HG03565 (cell line): ENCODE measurements at regions not wholly inside any gene's neighbourhood (a gene's known extent, or its start where the extent isn't known, plus 50 kb on each side); places are given as distances from the start of the nearest gene placed in this dataset.
A peak's percentile ranks its signal among the peaks of the same experiment; 100 is the strongest.

Experiments used
- ATAC-seq: cut with Tn5 transposase; IDR thresholded peaks from one replicate; pipeline ENCODE4 v1.9.1; 2021; ENCODE audit warnings: mild to moderate bottlenecking, moderate library complexity; ENCODE audit not compliant: unreplicated experiment

- ATAC-seq: no peak
Observed at GRCh38 chr10:92747066-92747465, 57.3 kb downstream of the HHEX start.

DNA sequence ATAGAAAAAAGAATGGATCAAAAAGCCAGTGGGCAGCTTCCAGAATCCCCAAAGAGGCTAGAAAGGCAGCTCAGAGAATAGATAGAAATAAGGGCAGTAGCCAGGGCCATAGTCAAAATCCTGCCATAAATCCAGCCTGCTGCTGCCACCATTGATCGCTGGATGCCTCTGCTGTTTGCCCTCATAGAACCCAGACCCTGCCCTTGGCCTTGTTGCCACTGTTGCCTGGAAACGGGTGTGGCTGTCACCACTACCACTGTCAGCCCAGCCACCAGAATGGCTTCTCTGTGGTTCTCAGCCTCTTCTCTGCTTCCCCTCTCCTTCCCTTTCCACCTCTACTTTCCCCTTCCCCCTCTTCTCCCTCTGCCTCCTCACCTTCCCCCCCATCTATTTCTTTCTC, 57.8 kb downstream of the HHEX start:
- ATAC-seq: no peak

- no peak for ATAC-seq
Observed at GRCh38 chr10:92750791-92751533, 61.2 kb downstream of the HHEX start.

GRCh38 chr10:92751534-92751811, 61.7 kb downstream of the HHEX start:
- ATAC-seq: no peak

DNA sequence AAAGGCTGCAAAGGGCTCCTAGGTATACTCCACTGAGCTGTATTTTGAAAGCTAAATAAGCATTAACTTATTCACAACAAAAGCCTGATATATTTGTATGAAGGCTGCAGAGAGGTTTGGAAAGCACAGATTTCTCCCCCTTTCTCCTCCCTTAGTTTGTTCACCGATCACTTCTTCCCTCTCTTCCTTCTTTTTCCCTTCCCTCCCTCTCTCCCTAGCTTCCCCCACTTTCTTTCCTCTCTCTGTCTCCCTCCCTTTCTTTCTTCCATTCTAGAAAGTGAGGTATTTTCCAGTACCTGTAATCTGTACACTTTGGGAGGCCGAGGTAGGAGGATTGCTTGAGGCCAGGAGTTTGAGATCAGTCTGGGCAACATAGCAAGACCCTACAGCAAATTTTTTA, 62.1 kb downstream of the HHEX start:
- ATAC-seq: no peak

DNA sequence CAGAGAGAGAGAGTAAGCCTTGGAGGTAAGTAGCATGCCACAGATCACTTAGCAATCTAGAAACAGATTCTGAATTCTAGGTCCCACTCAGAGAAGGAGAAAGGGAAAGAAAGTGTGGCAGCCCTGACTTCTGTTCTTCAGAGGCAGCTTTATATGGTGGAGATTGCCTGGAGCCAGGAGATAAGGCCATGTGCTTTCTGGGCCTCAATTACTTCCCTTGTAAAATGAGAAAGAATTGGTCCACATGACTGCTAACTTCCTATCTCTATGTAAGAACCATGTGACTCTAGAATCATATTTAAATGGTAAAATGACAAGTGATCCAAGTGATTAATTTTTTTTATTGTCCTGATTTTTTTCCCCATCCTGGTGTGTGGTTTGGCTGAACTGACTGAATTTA, 64.1 kb downstream of the HHEX start:
- no peak for ATAC-seq

DNA sequence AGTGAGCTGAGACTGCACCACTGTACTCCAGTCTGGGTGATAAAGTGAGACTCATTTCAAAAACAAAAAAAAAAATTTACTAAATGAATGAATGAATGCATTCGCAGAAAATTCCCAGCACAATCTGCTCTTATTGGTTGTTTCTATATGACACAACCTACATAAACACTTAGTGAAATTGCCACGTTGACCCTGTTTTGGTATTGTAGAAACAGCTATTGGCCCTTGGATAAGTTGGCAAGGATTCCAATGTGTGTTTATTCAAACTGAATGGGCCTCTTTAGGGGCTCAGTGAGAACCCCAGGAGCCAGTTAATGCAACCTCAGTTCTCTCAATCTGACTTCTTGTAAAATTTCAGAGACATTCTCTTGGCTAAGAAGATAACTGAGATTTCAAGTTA, 66.0 kb downstream of the HHEX start:
- ATAC-seq: no peak

- peak; percentile 86 for ATAC-seq
Observed at GRCh38 chr10:92756201-92757065, 66.7 kb downstream of the HHEX start.

- peak; percentile 59 for ATAC-seq
Observed at GRCh38 chr10:92757066-92757710, 67.4 kb downstream of the HHEX start.

GRCh38 chr10:92757711-92758104, 68.0 kb downstream of the HHEX start:
- no peak for ATAC-seq

- ATAC-seq: no peak
Observed at GRCh38 chr10:92758594-92758993, 68.8 kb downstream of the HHEX start.

GRCh38 chr10:92760609-92761008, 70.9 kb downstream of the HHEX start:
- ATAC-seq: no peak

DNA sequence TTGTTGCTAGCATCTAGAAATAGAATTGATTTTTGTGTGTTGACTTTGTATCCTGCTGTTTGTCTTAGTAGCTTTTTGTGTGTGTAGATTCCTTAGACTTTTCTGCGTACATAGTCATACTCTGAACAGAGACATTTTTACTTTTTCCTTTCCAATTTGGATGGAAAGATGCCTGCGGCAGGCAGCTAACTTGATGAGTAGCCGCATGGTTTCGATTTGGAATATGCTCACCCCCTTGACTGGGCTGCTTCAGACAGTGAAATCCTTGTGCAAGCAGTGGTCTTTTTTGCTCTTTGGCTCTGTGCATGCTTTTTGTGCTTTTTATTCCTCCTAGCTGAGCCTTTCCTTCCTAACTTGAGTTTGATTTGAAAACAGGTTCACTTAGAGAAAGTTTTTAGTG, 71.8 kb downstream of the HHEX start:
- ATAC-seq: no peak

DNA sequence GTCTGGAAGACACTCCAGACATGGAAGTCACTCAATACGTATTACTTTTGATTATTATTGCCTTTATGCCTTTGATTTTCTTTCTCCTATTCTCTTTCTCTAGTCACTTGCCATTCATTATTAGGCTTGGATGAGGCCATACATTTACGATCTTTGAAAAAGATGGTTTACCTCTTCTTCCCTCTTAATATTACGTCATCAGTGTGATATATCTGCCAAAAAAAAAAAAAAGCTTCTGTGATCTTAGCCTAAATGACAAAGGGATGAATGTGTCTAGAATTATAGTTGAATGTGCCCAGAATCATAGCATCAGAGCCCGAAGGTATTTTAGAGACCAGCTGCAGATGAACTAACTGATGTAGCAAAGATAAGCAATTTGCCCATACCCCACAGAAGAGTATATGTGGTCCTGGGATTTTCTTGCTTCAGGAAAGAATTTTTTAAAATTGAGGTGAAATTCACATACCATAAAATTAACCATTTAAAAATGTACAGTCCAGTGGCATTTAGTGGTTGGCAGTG, 73.9 kb downstream of the HHEX start:
- no peak for ATAC-seq

DNA sequence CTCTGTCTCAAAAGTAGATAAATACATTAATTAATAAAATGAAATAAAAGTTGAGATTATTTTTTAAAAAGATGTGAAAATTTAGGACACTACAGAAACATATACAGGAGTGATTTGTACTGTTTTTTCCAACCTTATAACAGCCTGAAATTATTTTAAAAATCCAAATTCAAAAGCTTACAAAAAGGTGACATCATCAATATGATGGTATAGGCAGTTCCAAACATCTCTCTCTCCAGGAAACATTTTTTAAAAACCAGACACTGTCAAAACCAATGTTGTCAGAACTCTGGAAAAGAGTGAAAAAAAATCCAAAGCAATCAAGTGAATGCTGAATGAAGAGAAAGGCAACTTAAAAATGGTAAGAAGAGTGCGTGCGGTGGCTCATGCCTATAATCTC, 76.7 kb downstream of the HHEX start:
- no peak for ATAC-seq

DNA sequence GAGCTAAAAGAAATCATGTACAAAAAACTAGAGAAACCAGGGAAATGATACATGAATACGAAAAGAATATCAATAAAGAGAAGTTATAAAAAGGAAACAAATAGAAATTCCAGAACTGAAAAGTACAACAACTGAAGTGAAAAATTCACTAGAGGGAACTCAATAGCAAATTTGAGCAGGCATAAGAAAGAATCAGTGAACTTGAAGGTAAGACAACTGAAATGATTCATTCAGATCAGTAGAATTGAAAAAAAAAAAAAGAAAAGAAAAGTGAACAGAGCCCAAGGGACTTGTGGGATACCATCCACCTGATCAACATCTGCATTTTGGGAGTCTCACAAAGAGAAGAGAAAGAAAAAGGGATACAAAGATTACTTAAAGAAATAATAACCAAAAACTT, 78.3 kb downstream of the HHEX start:
- no peak for ATAC-seq

- no peak for ATAC-seq
Observed at GRCh38 chr10:92773776-92774175, 74.5 kb upstream of the EXOC6 start.

DNA sequence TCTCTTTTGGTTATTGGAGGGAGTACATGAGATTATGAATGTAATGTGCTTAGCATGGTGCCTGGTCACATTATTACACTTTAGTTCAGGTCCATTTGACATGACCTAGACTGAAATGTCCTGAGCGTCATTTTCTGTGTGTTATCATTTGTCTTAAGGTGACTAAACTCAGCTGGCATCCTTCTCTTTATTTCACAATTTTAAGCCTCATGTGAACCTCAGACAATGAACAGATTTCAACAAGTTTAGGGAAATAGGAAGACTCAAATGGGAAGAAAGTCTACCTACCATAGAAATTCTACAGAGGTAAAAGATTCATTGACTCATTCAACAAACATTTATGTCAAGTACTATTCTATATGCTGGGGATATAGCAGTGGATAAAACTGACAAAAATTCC, 70.2 kb upstream of the EXOC6 start:
- no peak for ATAC-seq

- ATAC-seq: no peak
Observed at GRCh38 chr10:92785118-92785517, 63.2 kb upstream of the EXOC6 start.

DNA sequence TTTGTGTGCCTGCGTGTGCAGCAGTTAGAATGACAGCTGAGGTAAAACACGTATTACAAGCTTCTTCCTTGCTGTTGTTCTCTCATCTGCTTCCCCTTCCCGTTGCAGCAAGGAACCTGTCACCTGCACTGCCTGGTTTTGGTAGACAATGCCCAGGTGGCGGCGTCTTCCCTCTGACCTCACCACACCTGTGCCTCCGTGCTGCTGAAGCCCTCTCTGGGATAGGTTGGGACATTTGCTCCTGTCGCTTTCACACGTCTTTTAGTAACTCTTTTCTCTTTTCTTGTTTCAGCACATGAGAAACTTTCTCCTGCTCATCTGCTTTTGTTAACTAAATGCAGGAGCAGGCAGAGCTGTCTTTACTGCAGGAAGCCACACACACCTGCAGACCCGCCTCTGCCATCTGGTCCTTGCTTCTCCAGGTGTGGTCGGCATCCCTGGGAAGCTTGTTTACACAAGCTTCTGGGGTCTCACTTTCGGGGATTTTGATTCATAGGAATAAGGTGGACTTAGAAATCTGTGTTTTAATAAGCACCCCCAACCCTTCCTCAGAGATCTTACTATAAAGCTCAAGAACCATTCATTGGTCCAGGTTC, 60.7 kb upstream of the EXOC6 start:
- ATAC-seq: no peak

DNA sequence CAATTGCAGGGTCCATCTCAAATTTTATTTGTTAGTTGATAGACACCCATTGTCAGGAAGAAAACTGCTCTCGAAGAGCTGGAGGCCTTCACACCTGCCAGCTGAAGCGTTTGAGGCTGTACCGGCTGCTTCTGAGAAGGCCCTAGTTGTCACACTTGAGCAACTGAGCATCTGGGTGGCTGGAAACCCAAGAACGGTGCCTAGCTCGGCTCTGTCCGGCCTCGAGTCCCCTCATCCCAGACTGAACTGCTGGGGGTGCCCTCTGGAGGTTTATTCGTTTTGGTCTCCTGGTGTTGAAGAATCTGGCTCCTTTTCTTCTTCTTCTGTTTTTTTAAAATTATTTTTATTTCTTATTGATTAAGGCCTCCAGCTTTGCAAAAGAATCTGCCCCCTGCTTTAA, 59.3 kb upstream of the EXOC6 start:
- no peak for ATAC-seq
